Peyer's patch (tissue), 4 donors: ENCODE measurements at regions not wholly inside any gene's neighbourhood (a gene's known extent, or its start where the extent isn't known, plus 50 kb on each side); places are given as distances from the start of the nearest gene placed in this dataset.

Experiments
- DNase-seq, 3 donors: peaks; one replicate each; pipeline ENCODE4 v3.0.0-alpha.2; 2017 to 2019
- H3K27ac ChIP-seq, 4 donors: fragments of 200-600 bp; sonication (generic); one replicate each; pipeline ENCODE4 v1.5.1; 2016 to 2019
- H3K27me3 ChIP-seq, 2 donors: fragments of 200-600 bp; sonication (generic); one replicate each; pipeline ENCODE4 v1.5.1; 2019
- H3K36me3 ChIP-seq, 3 donors: fragments of 200-600 bp; sonication (generic); one replicate each; pipeline ENCODE4 v1.5.1; 2016 to 2019
- H3K4me1 ChIP-seq, 4 donors: fragments of 200-600 bp; sonication (generic); one replicate each; pipeline ENCODE4 v1.5.1; 2016 to 2019
- H3K4me3 ChIP-seq, 4 donors: fragments of 200-600 bp; sonication (generic); 1 replicate in 3 of 4; 2 replicates in 1 of 4; pipeline ENCODE4 v1.5.1; 2016 to 2019; ENCODE audit warnings: mild to moderate bottlenecking in 1 of 4
- H3K9me3 ChIP-seq, 4 donors: fragments of 200-600 bp; sonication (generic); one replicate each; pipeline ENCODE4 v1.5.1; 2016 to 2019; ENCODE audit warnings: mild to moderate bottlenecking in 1 of 4
- CTCF ChIP-seq, 6 experiments: fragments of 450-650 bp in 4 of 6; fragments of 200-600 bp in 2 of 6; sonication (generic) in 1 of 6; IDR thresholded peaks; one replicate each; pipeline ENCODE4 v1.5.1; 2017 to 2019; ENCODE audit warnings: antibody characterized with exemption in 6 of 6, mild to moderate bottlenecking in 3 of 6, moderate library complexity in 1 of 6
- POLR2A ChIP-seq, 2 donors: fragments of 450-650 bp; IDR thresholded peaks; one replicate each; pipeline ENCODE4 v1.5.1; 2017; ENCODE audit warnings: antibody characterized with exemption in 2 of 2, mild to moderate bottlenecking in 2 of 2, moderate library complexity in 2 of 2

GRCh38 chr12:92524489-92524888, 178.3 kb upstream of the PLEKHG7 start:
- TF ChIP-seq POLR2A (IDR thresholded peaks at IDR 0.05) (no peak), CTCF (IDR thresholded peaks at IDR 0.05) (no peak)
- H3K36me3 ChIP-seq = no peaks in the 10 kb centered on the region
- H3K4me1 ChIP-seq = no peaks in the 10 kb centered on the region
- no peaks in the 10 kb centered on the region for H3K9me3 ChIP-seq
- H3K27me3 ChIP-seq = no peaks in the 10 kb centered on the region
- H3K4me3 ChIP-seq = no peak overlapping the region
- DNase-seq = no peak
- no peak overlapping the region for H3K27ac ChIP-seq

- no peaks in the 10 kb centered on the region for H3K4me1 ChIP-seq
- no peak for DNase-seq
- H3K36me3 ChIP-seq = no peaks in the 10 kb centered on the region
- H3K27me3 ChIP-seq = no peaks in the 10 kb centered on the region
- TF ChIP-seq POLR2A (IDR thresholded peaks at IDR 0.05) (no peak), CTCF (IDR thresholded peaks at IDR 0.05) (no peak)
- H3K27ac ChIP-seq = no peak overlapping the region
- no peak overlapping the region for H3K4me3 ChIP-seq
- H3K9me3 ChIP-seq = no peaks in the 10 kb centered on the region
Observed at GRCh38 chr12:92520511-92520910, 182.3 kb upstream of the PLEKHG7 start.

GRCh38 chr12:92519284-92519683, 183.5 kb upstream of the PLEKHG7 start:
- Histone ChIP-seq H3K27me3 (no peaks in the 10 kb centered on the region), H3K4me1 (no peaks in the 10 kb centered on the region), H3K4me3 (no peak overlapping the region), H3K36me3 (no peaks in the 10 kb centered on the region), H3K9me3 (no peaks in the 10 kb centered on the region), H3K27ac (no peak overlapping the region)
- no peak for TF ChIP-seq CTCF (IDR thresholded peaks at IDR 0.05)
- no peak for TF ChIP-seq POLR2A (IDR thresholded peaks at IDR 0.05)
- DNase-seq = no peak

GRCh38 chr12:92518071-92518470, 184.7 kb upstream of the PLEKHG7 start:
- Histone ChIP-seq H3K36me3 (no peaks in the 10 kb centered on the region), H3K27me3 (no peaks in the 10 kb centered on the region), H3K4me3 (no peak overlapping the region), H3K4me1 (no peaks in the 10 kb centered on the region), H3K27ac (no peak overlapping the region), H3K9me3 (no peaks in the 10 kb centered on the region)
- no peak for TF ChIP-seq POLR2A (IDR thresholded peaks at IDR 0.05)
- no peak for TF ChIP-seq CTCF (IDR thresholded peaks at IDR 0.05)
- no peak for DNase-seq

GRCh38 chr12:92516277-92516600, 186.6 kb upstream of the PLEKHG7 start:
- Histone ChIP-seq H3K27ac (no peak overlapping the region), H3K27me3 (no peaks in the 10 kb centered on the region), H3K36me3 (no peaks in the 10 kb centered on the region), H3K4me3 (no peak overlapping the region), H3K4me1 (no peaks in the 10 kb centered on the region), H3K9me3 (no peaks in the 10 kb centered on the region)
- no peak for DNase-seq
- TF ChIP-seq CTCF (IDR thresholded peaks at IDR 0.05) (no peak), POLR2A (IDR thresholded peaks at IDR 0.05) (no peak)

GRCh38 chr12:92513231-92513730, 189.5 kb upstream of the PLEKHG7 start:
- H3K27me3 ChIP-seq = no peaks in the 10 kb centered on the region
- no peaks in the 10 kb centered on the region for H3K4me1 ChIP-seq
- no peak overlapping the region for H3K4me3 ChIP-seq
- H3K9me3 ChIP-seq = no peaks in the 10 kb centered on the region
- no peak for DNase-seq
- no peak overlapping the region for H3K27ac ChIP-seq
- H3K36me3 ChIP-seq = no peaks in the 10 kb centered on the region
- TF ChIP-seq POLR2A (IDR thresholded peaks at IDR 0.05) (no peak), CTCF (IDR thresholded peaks at IDR 0.05) (no peak)
